ENCODE measurements at regions not wholly inside any gene's neighbourhood (a gene's known extent, or its start where the extent isn't known, plus 50 kb on each side); places are given as distances from the start of the nearest gene placed in this dataset.
"Not testable (repeated sequence)": the region's sequence is repeated elsewhere in the genome, so short reads cannot be mapped to it uniquely, and the experiment has no call there.

DNA sequence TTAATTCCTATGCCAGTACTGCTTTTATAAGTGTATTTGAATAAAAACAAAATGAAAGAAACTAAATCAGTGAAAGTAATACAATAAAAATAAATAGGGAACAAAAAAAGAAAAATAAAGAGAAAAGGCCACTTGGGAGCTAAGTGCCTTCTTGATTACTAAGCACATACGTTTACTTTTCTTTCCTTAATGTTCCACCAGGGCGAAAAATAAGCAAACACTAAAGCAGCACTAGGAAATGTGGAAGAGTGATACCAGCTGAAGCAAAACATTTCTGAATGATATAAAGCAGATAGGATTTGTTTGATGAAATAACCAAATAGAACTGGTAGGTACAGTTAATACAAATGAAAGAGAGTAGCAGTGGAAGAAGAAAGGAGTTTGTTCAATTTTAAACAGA lies 132.8 kb upstream of the ZPLD1 start:
- DNase-seq (ENCODE audit: low read depth): peak; percentile 17

DNA sequence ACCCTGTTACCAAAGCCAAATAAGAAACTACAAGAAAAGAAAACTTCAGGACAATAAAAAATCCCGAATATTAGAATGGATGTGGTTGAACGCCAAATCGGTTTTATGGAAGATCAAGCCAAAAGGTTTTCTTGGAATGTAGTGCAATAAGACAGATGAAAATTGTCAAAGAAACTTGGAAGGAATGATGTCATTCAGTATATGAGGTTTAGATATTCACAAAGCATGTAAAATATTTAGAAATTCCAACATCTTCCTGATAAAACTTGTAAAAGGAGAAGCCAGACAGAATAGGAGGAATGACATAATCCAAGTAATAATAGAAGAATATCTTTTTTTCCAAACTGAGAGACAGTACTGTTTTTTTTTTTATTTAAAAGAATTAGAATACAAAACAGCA lies 130.3 kb upstream of the ZPLD1 start:
- DNase-seq (ENCODE audit: low read depth): no peak

DNA sequence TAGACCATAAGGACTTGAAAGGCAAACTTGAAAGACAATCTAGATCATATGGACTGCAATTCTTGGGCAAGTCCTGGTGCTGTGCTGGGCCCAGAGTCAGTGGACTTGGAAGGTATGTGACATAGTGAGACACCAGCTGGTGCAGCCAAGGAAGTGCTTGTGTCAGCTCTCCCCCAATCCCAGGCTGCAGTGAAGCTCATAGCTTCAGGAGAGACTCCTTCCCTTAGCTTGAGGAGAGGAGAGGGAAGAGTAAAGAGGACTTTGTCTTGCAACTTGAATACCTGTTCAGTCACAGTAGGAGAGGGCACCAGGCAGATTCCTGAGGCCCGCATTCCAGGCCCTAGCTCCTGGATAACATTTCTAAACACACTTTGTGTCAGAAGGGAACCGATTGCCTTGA lies 127.4 kb upstream of the ZPLD1 start:
- DNase-seq (ENCODE audit: low read depth): no peak

DNA sequence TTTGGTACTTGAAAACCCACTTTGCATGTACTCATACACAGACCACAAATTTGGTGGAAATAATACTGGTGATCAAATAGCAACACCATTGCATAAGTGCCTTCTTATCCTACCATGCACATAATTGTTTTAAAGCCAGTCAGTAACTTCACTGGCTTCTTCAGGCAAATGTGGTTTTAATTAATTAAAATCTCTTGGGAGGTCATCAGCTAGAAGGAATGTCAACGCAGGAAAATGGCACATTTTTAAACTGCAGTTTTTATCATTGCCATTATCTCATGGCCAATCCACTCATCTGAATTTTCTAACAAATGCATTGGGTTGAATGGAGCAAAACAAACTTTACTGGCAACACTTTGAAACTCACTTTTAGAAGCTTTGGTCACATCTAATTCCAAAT lies 105.7 kb upstream of the ZPLD1 start:
- no peak for DNase-seq (ENCODE audit: low read depth)

DNA sequence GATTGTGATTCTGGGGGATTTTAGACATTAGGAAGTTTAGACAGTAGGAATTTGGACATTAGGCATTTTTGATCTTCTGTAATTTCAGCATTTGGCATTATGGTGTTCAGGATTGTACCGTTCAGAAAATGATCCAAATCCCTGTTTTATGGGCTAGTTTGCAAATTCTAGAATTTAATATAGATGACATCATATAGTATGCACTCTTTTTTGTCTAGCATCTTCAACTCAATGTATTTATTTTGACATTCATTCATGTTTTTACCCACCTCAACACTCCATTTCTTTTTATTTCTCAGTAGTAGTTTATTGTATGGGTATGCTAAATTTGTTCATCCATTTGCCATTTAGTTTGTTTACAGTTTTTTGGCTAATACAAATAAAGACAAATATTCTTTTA lies 105.3 kb upstream of the ZPLD1 start:
- DNase-seq (ENCODE audit: low read depth): no peak

DNA sequence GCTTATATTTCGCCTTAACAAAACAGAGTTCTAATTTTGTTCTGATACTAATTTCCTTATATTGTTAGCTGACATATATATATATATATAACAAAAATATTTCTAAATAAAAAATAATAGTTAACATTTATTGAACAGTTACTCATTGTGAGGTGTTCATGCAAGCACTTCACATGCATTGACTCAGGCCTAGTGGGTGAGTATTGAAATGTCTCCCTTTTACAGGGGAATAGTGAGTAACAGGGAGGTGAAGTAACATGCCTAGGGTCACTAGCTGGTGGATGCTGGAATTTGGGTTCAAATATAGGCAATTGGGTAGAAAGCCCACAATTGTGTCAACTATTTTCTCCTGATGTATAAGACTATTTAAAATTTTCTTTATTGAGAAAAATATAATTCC lies 102.6 kb upstream of the ZPLD1 start:
- DNase-seq (ENCODE audit: low read depth): no peak

DNA sequence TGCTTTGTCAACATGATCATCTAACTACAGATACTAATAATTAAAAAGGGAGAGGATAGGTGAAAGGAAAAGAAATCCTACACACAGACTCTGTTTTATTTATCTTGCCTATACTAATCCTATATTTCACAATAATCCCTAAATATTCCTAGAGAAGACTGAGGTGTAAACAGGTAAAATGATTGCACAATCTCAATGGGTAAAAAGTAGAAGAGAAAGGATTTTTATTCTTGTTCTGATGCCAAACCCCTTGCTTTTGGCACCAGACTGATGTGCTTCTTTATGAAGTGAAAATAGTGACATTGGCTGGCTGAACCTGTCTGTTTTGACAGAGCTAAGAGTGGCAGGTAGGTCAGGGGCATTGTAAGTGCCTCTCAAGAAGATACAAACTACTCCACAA lies 101.9 kb upstream of the ZPLD1 start:
- no peak for DNase-seq (ENCODE audit: low read depth)

DNA sequence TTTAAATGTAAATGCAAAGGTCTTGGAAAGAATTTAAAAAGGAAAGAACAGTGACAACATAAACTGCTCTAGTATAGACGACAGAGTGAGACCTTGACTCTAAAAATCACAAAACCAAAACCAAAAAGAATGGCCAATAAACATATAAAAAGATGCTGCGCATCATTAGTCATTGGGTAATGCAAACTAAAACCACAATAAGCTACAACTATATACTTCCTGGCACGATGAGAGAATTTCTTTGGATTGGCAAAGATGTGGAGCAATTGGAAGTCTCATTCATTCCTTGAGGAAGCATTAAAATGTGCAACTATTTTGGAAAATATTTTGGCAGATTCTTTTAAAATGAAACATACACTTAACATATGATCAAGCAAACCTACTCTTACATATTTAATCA lies 98.7 kb upstream of the ZPLD1 start:
- no peak for DNase-seq (ENCODE audit: low read depth)

DNA sequence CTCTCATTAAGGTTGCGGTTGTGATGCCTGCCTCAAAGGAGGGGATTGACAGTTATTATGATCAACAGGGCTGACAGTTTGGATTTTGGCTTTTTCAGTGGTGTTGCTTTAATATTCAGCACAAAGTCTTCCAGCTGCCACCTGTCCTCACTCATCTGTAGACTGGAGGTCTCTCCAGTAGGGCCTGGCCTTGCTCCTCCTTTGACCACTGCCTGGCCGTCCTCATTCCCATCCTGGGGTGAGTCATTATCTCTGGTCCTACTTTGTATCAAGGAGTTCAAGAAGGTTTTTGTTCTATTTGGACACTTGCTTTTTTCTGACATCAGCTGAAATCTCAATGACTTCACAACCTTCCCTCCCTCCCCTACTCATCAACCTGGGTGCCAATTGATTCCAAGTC lies 95.1 kb upstream of the ZPLD1 start:
- DNase-seq (ENCODE audit: low read depth): peak; percentile 59

DNA sequence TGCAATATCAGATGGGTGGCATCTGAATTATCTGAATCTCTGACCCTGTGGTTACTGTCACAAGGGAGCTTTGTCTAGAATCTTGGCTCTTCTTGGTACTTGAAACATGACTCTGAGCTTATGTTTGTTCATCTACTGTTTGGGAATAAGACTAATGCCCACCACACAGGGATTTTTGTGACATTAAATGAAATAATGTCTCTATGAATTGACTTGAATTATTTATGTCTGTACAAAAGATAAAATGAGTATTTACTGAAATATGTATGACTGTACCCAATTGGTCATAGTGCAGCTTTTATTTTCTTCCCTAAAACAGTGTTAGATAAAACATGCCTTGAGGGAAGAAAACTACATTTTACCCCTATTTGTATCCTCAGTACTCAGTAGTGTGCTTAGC lies 87.9 kb upstream of the ZPLD1 start:
- peak; percentile 39 for DNase-seq (ENCODE audit: low read depth)

DNA sequence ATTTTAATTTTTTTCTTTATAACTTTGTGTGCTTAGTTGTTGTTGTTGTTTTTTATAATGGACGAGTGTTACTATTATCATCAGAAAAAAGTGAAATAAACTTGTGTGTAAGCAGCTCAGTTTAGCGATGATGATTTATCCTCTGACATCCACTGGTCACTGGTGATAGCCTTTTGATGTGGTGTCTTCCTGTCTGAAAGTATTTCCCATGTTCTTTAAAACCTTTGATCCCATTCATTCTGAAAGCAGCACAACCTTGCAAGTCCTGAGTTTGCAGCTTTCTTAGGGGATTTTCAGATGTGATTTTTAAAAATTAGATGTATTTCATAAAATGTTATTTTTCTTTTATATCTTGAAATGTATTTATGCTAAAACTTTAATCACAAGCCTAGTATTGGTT lies 85.9 kb upstream of the ZPLD1 start:
- no peak for DNase-seq (ENCODE audit: low read depth)

DNA sequence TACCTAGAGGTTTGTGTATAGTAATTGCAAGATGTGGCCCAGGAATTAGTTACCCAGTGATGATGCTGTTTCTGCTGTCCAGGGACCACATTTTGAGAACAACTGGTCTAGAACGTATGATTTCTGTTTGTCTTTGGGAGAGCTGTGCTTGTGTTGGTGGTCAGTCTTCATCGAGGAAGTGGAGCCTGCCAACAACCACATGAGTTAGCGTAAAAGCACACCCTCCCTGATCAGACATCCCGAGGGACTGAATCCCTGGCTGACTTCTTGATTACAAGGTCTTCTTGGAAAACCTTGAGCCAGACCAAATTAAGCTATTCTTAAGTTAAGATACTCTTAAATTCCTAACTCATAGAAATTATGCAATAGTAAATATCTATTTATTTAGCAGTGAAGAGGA lies 81.7 kb upstream of the ZPLD1 start:
- DNase-seq (ENCODE audit: low read depth): peak; percentile 62

DNA sequence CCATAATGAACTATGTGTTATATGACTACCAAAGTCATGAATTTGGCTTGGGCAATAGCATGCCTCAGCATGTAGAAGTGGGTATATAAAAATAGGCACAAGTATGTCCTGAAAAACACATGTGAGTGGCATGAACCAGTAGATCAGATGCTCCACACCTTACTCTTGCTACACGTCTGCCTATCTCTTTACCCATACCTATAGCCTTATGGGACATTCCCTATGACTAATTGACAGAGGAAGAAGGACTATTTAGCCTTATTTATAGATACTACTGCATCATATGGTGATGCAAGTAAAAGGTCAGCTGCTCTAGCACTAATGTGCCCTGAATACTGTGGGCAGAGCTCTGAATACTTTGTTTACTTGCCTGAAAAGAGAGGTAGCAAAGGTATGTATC lies 81.0 kb upstream of the ZPLD1 start:
- peak; percentile 11 for DNase-seq (ENCODE audit: low read depth)

DNA sequence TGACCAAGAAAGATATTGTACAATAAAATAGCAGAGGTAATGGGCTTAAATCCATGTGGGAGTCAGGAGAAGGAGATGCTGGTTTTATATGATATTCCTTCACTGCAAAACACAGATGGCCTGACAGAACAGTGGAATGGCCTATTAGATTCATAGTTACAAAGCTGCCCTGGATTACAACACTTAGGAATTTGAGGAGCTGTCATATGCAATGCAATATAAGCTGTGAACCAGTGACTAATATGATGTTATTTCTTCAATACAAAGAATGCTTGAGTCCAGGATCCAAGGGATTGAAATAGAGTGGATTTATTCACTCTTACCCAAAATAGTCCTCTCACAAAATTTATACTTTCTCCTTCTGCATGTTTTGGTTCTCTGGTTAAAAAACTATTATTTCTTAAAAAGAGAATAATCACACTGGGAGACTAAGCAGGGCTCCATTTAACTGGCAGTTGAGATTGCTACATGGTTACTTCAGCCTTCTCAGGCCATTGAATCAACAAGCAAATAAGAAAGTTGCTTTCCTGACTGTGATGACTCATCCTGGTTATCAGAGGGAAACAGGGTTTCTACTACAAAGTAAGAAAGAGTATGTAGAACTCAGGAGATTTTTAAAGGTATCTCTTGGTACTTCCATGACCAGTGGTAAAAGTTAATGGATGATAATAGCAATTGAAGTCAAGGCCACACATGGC lies 79.8 kb upstream of the ZPLD1 start:
- peak; percentile 85 for DNase-seq (ENCODE audit: low read depth)

DNA sequence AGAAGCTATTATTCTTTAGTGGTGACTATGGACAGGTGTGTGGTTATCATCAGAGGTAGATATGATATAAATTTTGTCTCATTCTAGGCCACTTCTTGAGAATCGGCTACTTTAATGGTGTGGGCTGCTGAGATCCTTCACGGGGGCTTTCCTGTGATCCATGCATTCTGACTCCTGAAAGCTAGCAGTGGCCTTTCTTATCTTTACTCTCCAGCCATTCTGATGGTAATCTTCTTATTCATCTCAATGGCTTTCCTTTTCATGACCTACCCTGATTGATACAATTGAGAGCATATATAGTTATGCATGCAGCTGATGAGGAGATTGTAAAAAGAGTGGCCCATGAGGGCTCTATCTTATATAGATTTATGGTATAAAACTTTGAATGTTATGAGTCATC lies 78.3 kb upstream of the ZPLD1 start:
- DNase-seq (ENCODE audit: low read depth): no peak

DNA sequence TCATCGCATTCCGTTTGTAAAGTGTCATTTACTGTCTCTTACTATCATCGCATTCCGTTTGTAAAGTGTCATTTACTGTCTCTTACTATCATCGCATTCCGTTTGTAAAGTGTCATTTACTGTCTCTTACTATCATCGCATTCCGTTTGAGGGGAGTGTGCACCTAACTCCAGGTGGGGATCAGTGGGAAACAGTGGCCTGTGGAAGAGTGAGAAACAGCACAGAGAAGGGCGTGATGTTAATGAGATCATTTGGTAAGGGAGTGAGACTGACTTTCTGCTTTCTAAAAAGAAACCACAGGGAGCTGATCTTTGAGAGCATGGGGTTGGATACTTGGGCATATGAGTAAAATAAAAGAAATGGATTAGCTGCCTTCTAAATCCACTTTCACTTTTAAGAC lies 77.5 kb upstream of the ZPLD1 start:
- DNase-seq (ENCODE audit: low read depth): not testable (repeated sequence)

DNA sequence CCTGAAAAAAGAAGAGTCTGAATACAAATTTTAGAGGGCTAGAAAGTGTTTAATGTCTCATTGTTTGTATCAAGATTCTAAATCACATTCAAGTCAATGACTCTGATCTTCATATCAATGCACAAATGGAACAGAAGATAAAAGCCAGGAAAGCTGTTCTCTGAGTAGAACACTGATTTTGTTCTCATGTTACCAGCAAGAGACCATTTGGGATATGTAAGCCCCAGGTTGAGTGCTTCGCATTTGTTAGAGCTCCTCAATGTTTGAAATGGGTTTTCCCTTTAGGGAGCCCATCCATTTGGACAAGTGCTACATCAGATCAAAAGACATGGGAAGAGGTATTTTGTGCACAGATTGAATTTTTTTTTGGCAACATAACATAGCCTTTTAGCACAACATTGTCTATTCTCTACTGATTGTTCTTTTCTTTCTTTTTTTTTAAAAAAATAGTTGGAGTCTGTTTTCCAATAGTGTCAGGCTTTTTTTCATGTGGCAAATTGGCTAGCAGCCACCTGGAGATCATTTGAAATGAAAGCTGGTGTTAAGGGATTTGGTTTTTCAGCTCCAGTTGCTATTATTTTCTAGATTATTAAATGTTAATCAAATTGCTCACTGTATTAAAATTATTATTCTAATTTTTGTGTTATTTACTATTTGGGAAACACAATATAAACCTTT lies 74.5 kb upstream of the ZPLD1 start:
- DNase-seq (ENCODE audit: low read depth): no peak

DNA sequence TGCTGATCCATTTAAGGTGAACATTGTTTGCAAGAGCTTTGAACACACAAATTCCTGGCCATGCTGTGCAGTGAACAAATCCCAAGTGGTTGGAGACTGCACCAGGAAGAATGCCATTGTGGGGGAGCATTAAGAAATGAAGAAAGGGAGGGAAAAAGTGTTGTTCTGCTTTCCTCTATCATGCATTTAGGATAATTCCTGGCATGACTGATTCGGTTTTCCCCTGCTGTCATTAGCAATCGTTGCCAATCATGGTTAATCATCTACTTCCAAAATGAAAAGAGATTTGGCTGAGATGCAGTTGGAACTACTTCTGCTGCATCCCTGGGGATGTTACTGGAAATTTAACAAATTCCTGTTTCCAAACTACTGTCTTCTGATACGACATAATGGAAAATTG lies 73.7 kb upstream of the ZPLD1 start:
- no peak for DNase-seq (ENCODE audit: low read depth)

DNA sequence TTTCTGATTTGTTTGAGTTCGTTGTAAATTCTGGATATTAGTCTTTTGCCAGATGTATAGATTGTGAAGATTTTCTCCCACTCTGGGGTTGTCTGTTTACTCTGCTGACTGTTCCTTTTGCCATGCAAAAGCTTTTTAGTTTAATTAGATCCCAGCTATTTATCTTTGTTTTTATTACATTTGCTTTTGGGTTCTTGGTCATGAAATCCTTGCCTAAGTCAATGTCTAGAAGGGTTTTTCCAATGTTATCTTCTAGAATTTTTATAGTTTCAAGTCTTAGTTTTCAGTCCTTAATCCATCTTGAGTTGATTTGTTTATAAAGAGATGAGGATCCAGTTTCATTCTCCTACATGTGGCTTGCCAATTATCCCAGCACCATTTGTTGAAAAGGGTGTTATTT lies 68.7 kb upstream of the ZPLD1 start:
- DNase-seq (ENCODE audit: low read depth): not testable (repeated sequence)

DNA sequence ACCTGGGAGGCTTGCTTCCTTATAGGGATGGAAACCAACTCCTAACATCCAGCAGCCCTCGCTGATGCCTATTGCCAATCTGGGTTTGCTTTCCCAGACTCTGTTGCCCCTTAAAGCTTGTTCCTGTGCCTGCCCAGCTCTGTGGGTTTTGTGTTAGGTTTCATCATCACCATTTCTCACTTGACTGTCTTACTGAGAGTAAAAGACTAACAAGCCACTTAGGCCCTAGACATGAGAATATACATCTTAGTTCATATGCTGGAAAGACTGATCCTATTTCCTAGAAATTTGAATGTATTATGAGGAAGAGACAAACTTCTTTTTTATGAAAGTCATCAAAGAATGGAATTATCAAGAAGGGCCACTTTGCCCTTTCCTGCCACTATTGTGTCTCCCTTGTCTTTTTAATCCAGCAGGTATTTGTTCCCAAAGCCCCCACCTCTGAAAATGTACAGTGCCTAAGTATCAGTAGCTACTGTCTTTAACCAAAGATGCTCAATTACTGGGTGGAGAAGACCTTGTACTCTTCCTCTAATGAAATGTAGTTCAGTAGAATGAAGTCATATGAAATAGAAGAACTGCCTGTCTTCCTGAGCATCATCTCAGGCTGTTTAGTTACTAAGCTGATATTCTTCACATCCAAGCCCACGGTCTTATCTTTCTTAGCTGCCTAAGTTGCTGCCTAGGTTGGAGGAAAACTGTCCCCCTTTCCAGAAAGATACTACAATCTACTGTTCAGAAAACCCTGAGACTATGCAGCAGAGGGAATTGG lies 59.8 kb upstream of the ZPLD1 start:
- no peak for DNase-seq (ENCODE audit: low read depth)

DNA sequence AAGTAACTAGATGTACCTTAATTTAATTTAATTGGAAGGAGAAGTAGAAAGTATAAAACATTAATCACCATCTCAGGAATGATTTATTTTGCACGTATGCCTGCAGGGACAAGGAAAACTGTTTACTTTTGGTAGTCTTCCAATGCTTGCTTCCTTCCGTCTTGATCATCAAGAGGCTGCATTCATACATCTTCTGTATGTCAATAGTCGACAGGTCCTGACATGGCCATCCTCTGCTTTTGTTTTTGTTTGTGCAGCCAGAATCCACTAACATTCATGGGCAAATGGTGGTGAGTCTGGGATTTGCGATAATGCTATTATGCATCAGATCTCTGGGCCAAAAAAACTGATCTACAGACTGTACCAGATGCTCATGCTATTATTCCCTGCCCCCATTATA lies 56.6 kb upstream of the ZPLD1 start:
- no peak for DNase-seq (ENCODE audit: low read depth)

DNA sequence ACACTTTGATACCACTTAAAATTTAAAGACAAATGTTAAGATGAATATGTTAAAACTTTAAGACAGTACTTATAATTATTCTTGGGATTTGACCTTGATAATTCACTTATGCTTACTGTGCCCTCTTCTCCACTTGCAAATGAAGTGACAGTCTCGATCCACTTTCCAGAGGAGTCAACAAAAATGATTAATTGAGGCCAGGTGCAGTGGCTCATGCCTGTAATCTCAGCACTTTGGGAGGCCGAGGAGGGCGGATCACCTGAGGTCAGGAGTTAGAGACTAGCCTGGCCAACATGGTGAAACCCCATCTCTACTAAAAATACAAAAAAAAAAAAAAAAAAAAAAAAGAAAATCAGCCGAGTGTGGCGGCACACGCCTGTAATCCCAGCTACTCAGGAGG lies 52.6 kb upstream of the ZPLD1 start:
- peak; percentile 20 for DNase-seq (ENCODE audit: low read depth)
